Astrocyte (in vitro differentiated cells and primary cell): ENCODE measurements at regions not wholly inside any gene's neighbourhood (a gene's known extent, or its start where the extent isn't known, plus 50 kb on each side); places are given as distances from the start of the nearest gene placed in this dataset.

Experiments
- DNase-seq: peaks from one replicate; pipeline ENCODE4 v3.0.0-alpha.2; 2010; ENCODE audit warnings: low read depth
- FAIRE-seq: peaks from 2 replicates; lab custom pipeline; 2011; peaks lifted over from hg19 to GRCh38; lab: Jason Lieb, UNC
- H2AFZ ChIP-seq: 2 replicates; pipeline ENCODE4 v1.6.0; 2012; ENCODE audit warnings: low read depth, low read length, inconsistent platforms
- H3K27ac ChIP-seq: 2 replicates; pipeline ENCODE4 v1.5.1; 2011; ENCODE audit warnings: low read depth, low read length, inconsistent platforms
- H3K27me3 ChIP-seq: 2 replicates; pipeline ENCODE4 v1.6.0; 2011; ENCODE audit warnings: low read length, inconsistent platforms; ENCODE audit not compliant: insufficient read depth
- H3K36me3 ChIP-seq: 2 replicates; pipeline ENCODE4 v1.5.1; 2011; ENCODE audit warnings: low read length, inconsistent platforms; ENCODE audit not compliant: insufficient read depth
- H3K4me1 ChIP-seq: 2 replicates; pipeline ENCODE4 v1.5.1; 2011; ENCODE audit warnings: low read length, inconsistent platforms; ENCODE audit not compliant: insufficient read depth
- H3K4me2 ChIP-seq: 2 replicates; pipeline ENCODE4 v1.6.0; 2012; ENCODE audit warnings: low read length, inconsistent platforms
- H3K4me3 ChIP-seq: 2 replicates; pipeline ENCODE4 v1.5.1; 2011; ENCODE audit warnings: low read depth, mild to moderate bottlenecking, low read length, inconsistent platforms; ENCODE audit not compliant: insufficient read depth
- H3K79me2 ChIP-seq: 2 replicates; pipeline ENCODE4 v1.6.0; 2012; ENCODE audit warnings: mild to moderate bottlenecking, low read length, inconsistent platforms; ENCODE audit not compliant: insufficient read depth
- H3K9ac ChIP-seq: 2 replicates; pipeline ENCODE4 v1.6.0; 2012; ENCODE audit warnings: mild to moderate bottlenecking, low read length, inconsistent platforms
- H3K9me3 ChIP-seq: 2 replicates; pipeline ENCODE4 v1.5.1; 2012; ENCODE audit warnings: low read depth, mild to moderate bottlenecking, low read length, inconsistent platforms; ENCODE audit not compliant: insufficient read depth
- H4K20me1 ChIP-seq: 2 replicates; pipeline ENCODE4 v1.6.0; 2012; ENCODE audit warnings: low read length, inconsistent platforms; ENCODE audit not compliant: insufficient read depth
- H3K27ac Mint-ChIP-seq: one replicate; pipeline ENCODE4 v1.8.0; 2021; ENCODE audit warnings: mild to moderate bottlenecking, mixed read lengths; ENCODE audit not compliant: unreplicated experiment
- H3K27me3 Mint-ChIP-seq: one replicate; pipeline ENCODE4 v1.8.0; 2021; ENCODE audit warnings: low read depth, mixed read lengths; ENCODE audit not compliant: unreplicated experiment
- H3K36me3 Mint-ChIP-seq: one replicate; pipeline ENCODE4 v1.8.0; 2021; ENCODE audit warnings: low read depth, mixed read lengths; ENCODE audit not compliant: unreplicated experiment
- H3K4me1 Mint-ChIP-seq: one replicate; pipeline ENCODE4 v1.8.0; 2021; ENCODE audit warnings: low read depth, mixed read lengths; ENCODE audit not compliant: unreplicated experiment
- H3K4me3 Mint-ChIP-seq: one replicate; pipeline ENCODE4 v1.8.0; 2021; ENCODE audit warnings: mild to moderate bottlenecking, moderate library complexity, mixed read lengths; ENCODE audit not compliant: unreplicated experiment
- H3K9me3 Mint-ChIP-seq: one replicate; pipeline ENCODE4 v1.8.0; 2021; ENCODE audit warnings: mild to moderate bottlenecking, mixed read lengths; ENCODE audit not compliant: unreplicated experiment
- EZH2 ChIP-seq: IDR thresholded peaks from 2 replicates; pipeline ENCODE4 v1.6.1; 2012; ENCODE audit warnings: mild to moderate bottlenecking, low read length, inconsistent platforms; ENCODE audit not compliant: insufficient read depth
- TF ChIP-seq, protein P1 (sequence below): IDR thresholded peaks from 2 replicates; pipeline ENCODE4 v1.5.1; 2011; ENCODE audit warnings: low read depth, mild to moderate bottlenecking, inconsistent platforms, low read length, moderate library complexity; ENCODE audit not compliant: insufficient read depth

DNA sequence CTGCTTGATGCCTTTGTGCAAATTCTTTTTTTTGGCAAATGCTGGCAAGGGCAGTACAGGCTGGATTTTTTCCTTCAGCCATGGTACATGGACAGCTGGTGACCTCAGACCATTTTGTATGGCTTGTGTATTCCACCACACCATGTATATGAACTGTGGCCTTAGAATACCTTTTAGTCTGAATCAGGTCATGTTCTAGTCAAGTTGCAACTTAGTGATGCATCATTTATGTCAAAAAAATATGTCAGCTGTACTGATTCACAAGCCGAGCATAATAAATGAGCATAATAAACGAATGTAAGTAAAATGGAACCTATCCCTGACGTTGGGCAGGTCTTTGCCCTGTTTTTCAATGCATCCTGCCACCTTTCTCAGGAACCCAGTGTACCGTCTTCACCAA lies 219.7 kb upstream of the RUNX1 start:
- Histone ChIP-seq H3K36me3 (no peaks in the 10 kb centered on the region), H3K27ac (no peak overlapping the region), H3K4me1 (peaks cover 14% of the 10 kb centered on the region), H3K79me2 (no peaks in the 10 kb centered on the region), H3K4me2 (no peak overlapping the region), H4K20me1 (no peaks in the 10 kb centered on the region), H3K9ac (no peak overlapping the region), H3K27me3 (no peaks in the 10 kb centered on the region), H2AFZ (no peak overlapping the region), H3K9me3 (no peaks in the 10 kb centered on the region), H3K4me3 (no peak overlapping the region)
- H3K27me3 Mint-ChIP-seq = no peaks in the 10 kb centered on the region
- H3K4me1 Mint-ChIP-seq = peaks cover 17% of the 10 kb centered on the region
- H3K4me3 Mint-ChIP-seq = no peak overlapping the region
- FAIRE-seq = no peak
- H3K36me3 Mint-ChIP-seq = no peaks in the 10 kb centered on the region
- H3K9me3 Mint-ChIP-seq = peaks cover 4% of the 10 kb centered on the region
- H3K27ac Mint-ChIP-seq = no peak overlapping the region
- TF ChIP-seq EZH2 = no peak
- TF ChIP-seq, protein P1, sequence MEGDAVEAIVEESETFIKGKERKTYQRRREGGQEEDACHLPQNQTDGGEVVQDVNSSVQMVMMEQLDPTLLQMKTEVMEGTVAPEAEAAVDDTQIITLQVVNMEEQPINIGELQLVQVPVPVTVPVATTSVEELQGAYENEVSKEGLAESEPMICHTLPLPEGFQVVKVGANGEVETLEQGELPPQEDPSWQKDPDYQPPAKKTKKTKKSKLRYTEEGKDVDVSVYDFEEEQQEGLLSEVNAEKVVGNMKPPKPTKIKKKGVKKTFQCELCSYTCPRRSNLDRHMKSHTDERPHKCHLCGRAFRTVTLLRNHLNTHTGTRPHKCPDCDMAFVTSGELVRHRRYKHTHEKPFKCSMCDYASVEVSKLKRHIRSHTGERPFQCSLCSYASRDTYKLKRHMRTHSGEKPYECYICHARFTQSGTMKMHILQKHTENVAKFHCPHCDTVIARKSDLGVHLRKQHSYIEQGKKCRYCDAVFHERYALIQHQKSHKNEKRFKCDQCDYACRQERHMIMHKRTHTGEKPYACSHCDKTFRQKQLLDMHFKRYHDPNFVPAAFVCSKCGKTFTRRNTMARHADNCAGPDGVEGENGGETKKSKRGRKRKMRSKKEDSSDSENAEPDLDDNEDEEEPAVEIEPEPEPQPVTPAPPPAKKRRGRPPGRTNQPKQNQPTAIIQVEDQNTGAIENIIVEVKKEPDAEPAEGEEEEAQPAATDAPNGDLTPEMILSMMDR = no peak
- peak; percentile 36 for DNase-seq

- Histone ChIP-seq H3K4me1 (peaks cover 14% of the 10 kb centered on the region), H3K27me3 (no peaks in the 10 kb centered on the region), H3K27ac (no peak overlapping the region), H3K36me3 (no peaks in the 10 kb centered on the region), H4K20me1 (no peaks in the 10 kb centered on the region), H3K9me3 (no peaks in the 10 kb centered on the region), H3K9ac (no peak overlapping the region), H2AFZ (no peak overlapping the region), H3K79me2 (no peaks in the 10 kb centered on the region), H3K4me3 (no peak overlapping the region), H3K4me2 (no peak overlapping the region)
- H3K36me3 Mint-ChIP-seq = no peaks in the 10 kb centered on the region
- no peak for DNase-seq
- H3K4me3 Mint-ChIP-seq = no peak overlapping the region
- peak overlapping the region; percentile 58 for H3K27ac Mint-ChIP-seq
- peaks cover 17% of the 10 kb centered on the region for H3K4me1 Mint-ChIP-seq
- FAIRE-seq = no peak
- H3K9me3 Mint-ChIP-seq = peaks cover 4% of the 10 kb centered on the region
- TF ChIP-seq, protein P1 = no peak
- TF ChIP-seq EZH2 = no peak
- H3K27me3 Mint-ChIP-seq = no peaks in the 10 kb centered on the region
These were observed 219.2 kb upstream of the RUNX1 start for GRCh38 chr21:35268261-35268660.

DNA sequence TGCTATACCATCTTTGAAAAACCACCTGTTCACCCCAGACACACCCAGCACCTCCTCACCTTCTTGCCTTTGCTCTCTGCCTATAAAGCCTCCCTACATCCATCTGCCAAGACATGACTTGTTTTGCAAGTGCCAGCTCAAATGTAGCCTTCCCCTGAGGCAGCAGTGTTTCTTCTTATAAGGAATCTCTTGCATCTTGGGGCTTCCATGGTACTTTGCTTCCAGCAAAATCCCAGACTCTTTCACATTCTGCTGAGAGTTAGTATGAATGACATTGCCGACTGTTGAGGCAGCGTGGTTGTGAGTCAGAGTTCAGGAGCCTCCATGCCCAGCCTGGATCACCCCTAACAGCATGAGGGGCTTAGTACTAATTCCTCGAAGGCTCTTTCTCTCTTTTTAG lies 217.4 kb upstream of the RUNX1 start:
- H3K79me2 ChIP-seq = no peaks in the 10 kb centered on the region
- no peak overlapping the region for H3K4me3 ChIP-seq
- Mint-ChIP-seq H3K4me1 (peaks cover 19% of the 10 kb centered on the region), H3K9me3 (peaks cover 4% of the 10 kb centered on the region), H3K4me3 (no peak overlapping the region), H3K27ac (peak overlapping the region; percentile 64), H3K27me3 (no peaks in the 10 kb centered on the region), H3K36me3 (no peaks in the 10 kb centered on the region)
- DNase-seq = peak; percentile 30
- no peaks in the 10 kb centered on the region for H4K20me1 ChIP-seq
- peaks cover 14% of the 10 kb centered on the region for H3K4me1 ChIP-seq
- no peaks in the 10 kb centered on the region for H3K9me3 ChIP-seq
- no peaks in the 10 kb centered on the region for H3K27me3 ChIP-seq
- no peak overlapping the region for H3K9ac ChIP-seq
- H3K4me2 ChIP-seq = peak overlapping the region; percentile 9
- H3K36me3 ChIP-seq = no peaks in the 10 kb centered on the region
- H3K27ac ChIP-seq = no peak overlapping the region
- FAIRE-seq = no peak
- TF ChIP-seq, protein P1 = no peak
- no peak for TF ChIP-seq EZH2
- H2AFZ ChIP-seq = no peak overlapping the region
